ENCODE measurements at regions not wholly inside any gene's neighbourhood (a gene's known extent, or its start where the extent isn't known, plus 50 kb on each side); places are given as distances from the start of the nearest gene placed in this dataset.

- TF ChIP-seq CTCF (conservative IDR thresholded peaks at IDR 0.05; ENCODE audit: low read depth, low read length) (no peak), EZH2 (IDR thresholded peaks at IDR 0.05; ENCODE audit: borderline replicate concordance, low read depth, low read length, poor library complexity, severe bottlenecking) (no peak)
Measured at GRCh38 chr12:28869197-28869596, 279.9 kb upstream of the FAR2 start.
